PC-3 (cell line): ENCODE measurements at regions not wholly inside any gene's neighbourhood (a gene's known extent, or its start where the extent isn't known, plus 50 kb on each side); places are given as distances from the start of the nearest gene placed in this dataset.

Experiments used
- EZH2 ChIP-seq: fragments of 300-600 bp; sonication (generic); IDR thresholded peaks from one replicate; pipeline ENCODE4 v1.6.1; 2017; ENCODE audit warnings: antibody characterized with exemption, mild to moderate bottlenecking, low read length; ENCODE audit not compliant: unreplicated experiment
- TF ChIP-seq, protein P1 (sequence below): fragments of 300-600 bp; sonication (generic); conservative IDR thresholded peaks from 2 replicates; pipeline ENCODE4 v1.5.1; 2017; ENCODE audit warnings: antibody characterized with exemption, low read depth, mild to moderate bottlenecking, low read length

- no peak for TF ChIP-seq EZH2
- TF ChIP-seq, protein P1, sequence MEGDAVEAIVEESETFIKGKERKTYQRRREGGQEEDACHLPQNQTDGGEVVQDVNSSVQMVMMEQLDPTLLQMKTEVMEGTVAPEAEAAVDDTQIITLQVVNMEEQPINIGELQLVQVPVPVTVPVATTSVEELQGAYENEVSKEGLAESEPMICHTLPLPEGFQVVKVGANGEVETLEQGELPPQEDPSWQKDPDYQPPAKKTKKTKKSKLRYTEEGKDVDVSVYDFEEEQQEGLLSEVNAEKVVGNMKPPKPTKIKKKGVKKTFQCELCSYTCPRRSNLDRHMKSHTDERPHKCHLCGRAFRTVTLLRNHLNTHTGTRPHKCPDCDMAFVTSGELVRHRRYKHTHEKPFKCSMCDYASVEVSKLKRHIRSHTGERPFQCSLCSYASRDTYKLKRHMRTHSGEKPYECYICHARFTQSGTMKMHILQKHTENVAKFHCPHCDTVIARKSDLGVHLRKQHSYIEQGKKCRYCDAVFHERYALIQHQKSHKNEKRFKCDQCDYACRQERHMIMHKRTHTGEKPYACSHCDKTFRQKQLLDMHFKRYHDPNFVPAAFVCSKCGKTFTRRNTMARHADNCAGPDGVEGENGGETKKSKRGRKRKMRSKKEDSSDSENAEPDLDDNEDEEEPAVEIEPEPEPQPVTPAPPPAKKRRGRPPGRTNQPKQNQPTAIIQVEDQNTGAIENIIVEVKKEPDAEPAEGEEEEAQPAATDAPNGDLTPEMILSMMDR: no peak
Observed at GRCh38 chr9:73260506-73260905, 108.8 kb downstream of the ANXA1 start.
